ENCODE measurements at regions not wholly inside any gene's neighbourhood (a gene's known extent, or its start where the extent isn't known, plus 50 kb on each side); places are given as distances from the start of the nearest gene placed in this dataset.

- H2BK120ac ChIP-seq (ENCODE audit: low read depth, low read length): no peak overlapping the region
- no peak overlapping the region for H2BK15ac ChIP-seq (ENCODE audit: low read depth, poor library complexity, severe bottlenecking)
- no peak overlapping the region for H2BK5ac ChIP-seq (ENCODE audit: low read depth, low read length, poor library complexity, severe bottlenecking)
- H3K4me3 ChIP-seq (ENCODE audit: insufficient read depth in 1 of 2, low read depth in 1 of 2, low read length in 2 of 2): no peak overlapping the region
- H3K4ac ChIP-seq (ENCODE audit: low read depth in 1 of 2, low read length in 2 of 2): no peak overlapping the region
- H3K79me1 ChIP-seq (replicated peaks; ENCODE audit: low read length, poor library complexity, severe bottlenecking): no peaks in the 10 kb centered on the region
- H3K9ac ChIP-seq (ENCODE audit: low read length): no peak overlapping the region
- no peak overlapping the region for H2BK12ac ChIP-seq (ENCODE audit: low read length in 2 of 2)
- no peaks in the 10 kb centered on the region for H3K36me3 ChIP-seq (ENCODE audit: control insufficient read depth in 1 of 2, insufficient read depth in 2 of 2, low read depth in 1 of 2, low read length in 2 of 2)
- H2AK5ac ChIP-seq (ENCODE audit: low read length, severe bottlenecking): no peak overlapping the region
- H2AFZ ChIP-seq (ENCODE audit: low read depth, low read length): no peak overlapping the region
- no peaks in the 10 kb centered on the region for H3K4me1 ChIP-seq (ENCODE audit: control insufficient read depth, insufficient read depth, low read depth, low read length)
- no peak overlapping the region for H4K8ac ChIP-seq (ENCODE audit: low read length)
- H3K18ac ChIP-seq (ENCODE audit: low read depth in 1 of 2, low read length in 2 of 2): no peak overlapping the region
- no peak overlapping the region for H3K23ac ChIP-seq (ENCODE audit: low read length in 2 of 2)
- no peak for DNase-seq
- no peaks in the 10 kb centered on the region for H3K9me3 ChIP-seq (ENCODE audit: control insufficient read depth, low read length)
- no peak overlapping the region for H3K14ac ChIP-seq (ENCODE audit: low read length in 2 of 2)
- no peak overlapping the region for H3K4me2 ChIP-seq (ENCODE audit: low read length, poor library complexity, severe bottlenecking)
- no peak overlapping the region for H3K27ac ChIP-seq (ENCODE audit: low read length, poor library complexity, severe bottlenecking)
- no peaks in the 10 kb centered on the region for H3K27me3 ChIP-seq (ENCODE audit: control insufficient read depth in 1 of 2, insufficient read depth in 1 of 2, low read length in 2 of 2)
- H4K91ac ChIP-seq (ENCODE audit: low read length): no peak overlapping the region
- 100% methylated on average over 2 of the region's 2 CpGs for WGBS
Observed at GRCh38 chr2:220877491-220877890, 694.6 kb downstream of the EPHA4 start.

- no peaks in the 10 kb centered on the region for H3K4me1 ChIP-seq (ENCODE audit: control insufficient read depth, insufficient read depth, low read depth, low read length)
- no peak overlapping the region for H3K4me2 ChIP-seq (ENCODE audit: low read length, poor library complexity, severe bottlenecking)
- H3K18ac ChIP-seq (ENCODE audit: low read depth in 1 of 2, low read length in 2 of 2): no peak overlapping the region
- no peak overlapping the region for H2BK15ac ChIP-seq (ENCODE audit: low read depth, poor library complexity, severe bottlenecking)
- no peak overlapping the region for H3K4me3 ChIP-seq (ENCODE audit: insufficient read depth in 1 of 2, low read depth in 1 of 2, low read length in 2 of 2)
- H2AK5ac ChIP-seq (ENCODE audit: low read length, severe bottlenecking): no peak overlapping the region
- H3K14ac ChIP-seq (ENCODE audit: low read length in 2 of 2): no peak overlapping the region
- H3K36me3 ChIP-seq (ENCODE audit: control insufficient read depth in 1 of 2, insufficient read depth in 2 of 2, low read depth in 1 of 2, low read length in 2 of 2): no peaks in the 10 kb centered on the region
- H4K8ac ChIP-seq (ENCODE audit: low read length): no peak overlapping the region
- H2BK120ac ChIP-seq (ENCODE audit: low read depth, low read length): no peak overlapping the region
- H2BK5ac ChIP-seq (ENCODE audit: low read depth, low read length, poor library complexity, severe bottlenecking): no peak overlapping the region
- DNase-seq: no peak
- H2BK12ac ChIP-seq (ENCODE audit: low read length in 2 of 2): no peak overlapping the region
- no peak overlapping the region for H3K27ac ChIP-seq (ENCODE audit: low read length, poor library complexity, severe bottlenecking)
- no peak overlapping the region for H3K23ac ChIP-seq (ENCODE audit: low read length in 2 of 2)
- no peak overlapping the region for H3K9ac ChIP-seq (ENCODE audit: low read length)
- WGBS: 86% methylated on average over 1 of the region's 4 CpGs
- H2AFZ ChIP-seq (ENCODE audit: low read depth, low read length): no peak overlapping the region
- no peaks in the 10 kb centered on the region for H3K79me1 ChIP-seq (replicated peaks; ENCODE audit: low read length, poor library complexity, severe bottlenecking)
- H4K91ac ChIP-seq (ENCODE audit: low read length): no peak overlapping the region
- H3K9me3 ChIP-seq (ENCODE audit: control insufficient read depth, low read length): no peaks in the 10 kb centered on the region
- H3K4ac ChIP-seq (ENCODE audit: low read depth in 1 of 2, low read length in 2 of 2): no peak overlapping the region
- H3K27me3 ChIP-seq (ENCODE audit: control insufficient read depth in 1 of 2, insufficient read depth in 1 of 2, low read length in 2 of 2): no peaks in the 10 kb centered on the region
Observed at GRCh38 chr2:220877897-220878296, 694.2 kb downstream of the EPHA4 start.

GRCh38 chr2:220880623-220881596 is 691.2 kb downstream of the EPHA4 start:
- Histone ChIP-seq H3K27me3 (ENCODE audit: control insufficient read depth in 1 of 2, insufficient read depth in 1 of 2, low read length in 2 of 2) (no peaks in the 10 kb centered on the region), H3K4me1 (ENCODE audit: control insufficient read depth, insufficient read depth, low read depth, low read length) (no peaks in the 10 kb centered on the region), H3K27ac (ENCODE audit: low read length, poor library complexity, severe bottlenecking) (no peak overlapping the region), H3K36me3 (ENCODE audit: control insufficient read depth in 1 of 2, insufficient read depth in 2 of 2, low read depth in 1 of 2, low read length in 2 of 2) (no peaks in the 10 kb centered on the region), H3K18ac (ENCODE audit: low read depth in 1 of 2, low read length in 2 of 2) (no peak overlapping the region), H3K9me3 (ENCODE audit: control insufficient read depth, low read length) (no peaks in the 10 kb centered on the region), H2BK12ac (ENCODE audit: low read length in 2 of 2) (no peak overlapping the region), H2AK5ac (ENCODE audit: low read length, severe bottlenecking) (no peak overlapping the region), H3K14ac (ENCODE audit: low read length in 2 of 2) (no peak overlapping the region), H4K8ac (ENCODE audit: low read length) (no peak overlapping the region), H3K23ac (ENCODE audit: low read length in 2 of 2) (no peak overlapping the region), H2BK5ac (ENCODE audit: low read depth, low read length, poor library complexity, severe bottlenecking) (no peak overlapping the region), H3K4me2 (ENCODE audit: low read length, poor library complexity, severe bottlenecking) (no peak overlapping the region), H2AFZ (ENCODE audit: low read depth, low read length) (no peak overlapping the region), H3K9ac (ENCODE audit: low read length) (no peak overlapping the region), H4K91ac (ENCODE audit: low read length) (no peak overlapping the region), H3K79me1 (replicated peaks; ENCODE audit: low read length, poor library complexity, severe bottlenecking) (no peaks in the 10 kb centered on the region), H3K4ac (ENCODE audit: low read depth in 1 of 2, low read length in 2 of 2) (no peak overlapping the region), H3K4me3 (ENCODE audit: insufficient read depth in 1 of 2, low read depth in 1 of 2, low read length in 2 of 2) (no peak overlapping the region), H2BK15ac (ENCODE audit: low read depth, poor library complexity, severe bottlenecking) (no peak overlapping the region), H2BK120ac (ENCODE audit: low read depth, low read length) (no peak overlapping the region)
- WGBS: 50% methylated on average over 2 of the region's 3 CpGs
- DNase-seq: no peak

- no peak overlapping the region for H2BK5ac ChIP-seq (ENCODE audit: low read depth, low read length, poor library complexity, severe bottlenecking)
- H2BK12ac ChIP-seq (ENCODE audit: low read length in 2 of 2): no peak overlapping the region
- H2BK15ac ChIP-seq (ENCODE audit: low read depth, poor library complexity, severe bottlenecking): no peak overlapping the region
- no peak for DNase-seq
- H4K91ac ChIP-seq (ENCODE audit: low read length): no peak overlapping the region
- no peak overlapping the region for H3K14ac ChIP-seq (ENCODE audit: low read length in 2 of 2)
- no peaks in the 10 kb centered on the region for H3K36me3 ChIP-seq (ENCODE audit: control insufficient read depth in 1 of 2, insufficient read depth in 2 of 2, low read depth in 1 of 2, low read length in 2 of 2)
- no peak overlapping the region for H3K18ac ChIP-seq (ENCODE audit: low read depth in 1 of 2, low read length in 2 of 2)
- H2AK5ac ChIP-seq (ENCODE audit: low read length, severe bottlenecking): no peak overlapping the region
- H2BK120ac ChIP-seq (ENCODE audit: low read depth, low read length): no peak overlapping the region
- H3K4me1 ChIP-seq (ENCODE audit: control insufficient read depth, insufficient read depth, low read depth, low read length): no peaks in the 10 kb centered on the region
- H4K8ac ChIP-seq (ENCODE audit: low read length): no peak overlapping the region
- no peaks in the 10 kb centered on the region for H3K27me3 ChIP-seq (ENCODE audit: control insufficient read depth in 1 of 2, insufficient read depth in 1 of 2, low read length in 2 of 2)
- no peaks in the 10 kb centered on the region for H3K9me3 ChIP-seq (ENCODE audit: control insufficient read depth, low read length)
- H3K79me1 ChIP-seq (replicated peaks; ENCODE audit: low read length, poor library complexity, severe bottlenecking): no peaks in the 10 kb centered on the region
- H2AFZ ChIP-seq (ENCODE audit: low read depth, low read length): no peak overlapping the region
- H3K4me3 ChIP-seq (ENCODE audit: insufficient read depth in 1 of 2, low read depth in 1 of 2, low read length in 2 of 2): no peak overlapping the region
- no peak overlapping the region for H3K9ac ChIP-seq (ENCODE audit: low read length)
- no peak overlapping the region for H3K23ac ChIP-seq (ENCODE audit: low read length in 2 of 2)
- no peak overlapping the region for H3K27ac ChIP-seq (ENCODE audit: low read length, poor library complexity, severe bottlenecking)
- H3K4me2 ChIP-seq (ENCODE audit: low read length, poor library complexity, severe bottlenecking): no peak overlapping the region
- no peak overlapping the region for H3K4ac ChIP-seq (ENCODE audit: low read depth in 1 of 2, low read length in 2 of 2)
Observed at GRCh38 chr2:220882507-220882906, 689.6 kb downstream of the EPHA4 start.

Measured in mesenchymal stem cell (in vitro differentiated cells and primary cell).